ENCODE measurements at regions not wholly inside any gene's neighbourhood (a gene's known extent, or its start where the extent isn't known, plus 50 kb on each side); places are given as distances from the start of the nearest gene placed in this dataset.

- DNase-seq (ENCODE audit: low read depth in 1 of 2, low spot score in 1 of 2), result no peak
- Histone ChIP-seq H3K27me3 (peaks cover 2% of the 10 kb centered on the region), H3K4me1 (ENCODE audit: low read depth) (no peaks in the 10 kb centered on the region), H3K9me3 (ENCODE audit: low read depth) (no peaks in the 10 kb centered on the region), H3K4me3 (no peak overlapping the region), H3K36me3 (no peaks in the 10 kb centered on the region), H3K27ac (no peak overlapping the region)
- no peak for TF ChIP-seq CTCF (IDR thresholded peaks at IDR 0.05; ENCODE audit: low read depth, low read length)
Measured at GRCh38 chr10:118175148-118175547, 128.4 kb upstream of the RAB11FIP2 start.

GRCh38 chr10:118173296-118173695, 126.6 kb upstream of the RAB11FIP2 start:
- peaks cover 2% of the 10 kb centered on the region for H3K27me3 ChIP-seq
- no peaks in the 10 kb centered on the region for H3K36me3 ChIP-seq
- DNase-seq (ENCODE audit: low read depth in 1 of 2, low spot score in 1 of 2), result no peak
- H3K4me1 ChIP-seq (ENCODE audit: low read depth), result no peaks in the 10 kb centered on the region
- no peak overlapping the region for H3K27ac ChIP-seq
- no peaks in the 10 kb centered on the region for H3K9me3 ChIP-seq (ENCODE audit: low read depth)
- no peak for TF ChIP-seq CTCF (IDR thresholded peaks at IDR 0.05; ENCODE audit: low read depth, low read length)
- no peak overlapping the region for H3K4me3 ChIP-seq

- Histone ChIP-seq H3K4me3 (no peak overlapping the region), H3K4me1 (ENCODE audit: low read depth) (no peaks in the 10 kb centered on the region), H3K27ac (no peak overlapping the region), H3K36me3 (no peaks in the 10 kb centered on the region), H3K27me3 (peaks cover 2% of the 10 kb centered on the region), H3K9me3 (ENCODE audit: low read depth) (no peaks in the 10 kb centered on the region)
- no peak for DNase-seq (ENCODE audit: low read depth in 1 of 2, low spot score in 1 of 2)
- TF ChIP-seq CTCF (IDR thresholded peaks at IDR 0.05; ENCODE audit: low read depth, low read length), result no peak
Measured at GRCh38 chr10:118171861-118172260, 125.1 kb upstream of the RAB11FIP2 start.

GRCh38 chr10:118167056-118167700, 120.4 kb upstream of the RAB11FIP2 start:
- H3K36me3 ChIP-seq, result no peaks in the 10 kb centered on the region
- TF ChIP-seq CTCF (IDR thresholded peaks at IDR 0.05; ENCODE audit: low read depth, low read length), result no peak
- no peaks in the 10 kb centered on the region for H3K27me3 ChIP-seq
- no peak overlapping the region for H3K4me3 ChIP-seq
- no peaks in the 10 kb centered on the region for H3K4me1 ChIP-seq (ENCODE audit: low read depth)
- H3K27ac ChIP-seq, result no peak overlapping the region
- H3K9me3 ChIP-seq (ENCODE audit: low read depth), result no peaks in the 10 kb centered on the region
- DNase-seq (ENCODE audit: low read depth in 1 of 2, low spot score in 1 of 2), result no peak

GRCh38 chr10:118163217-118163616, 116.5 kb upstream of the RAB11FIP2 start:
- Histone ChIP-seq H3K4me3 (no peak overlapping the region), H3K36me3 (no peaks in the 10 kb centered on the region), H3K4me1 (ENCODE audit: low read depth) (no peaks in the 10 kb centered on the region), H3K27ac (no peak overlapping the region), H3K27me3 (no peaks in the 10 kb centered on the region), H3K9me3 (ENCODE audit: low read depth) (no peaks in the 10 kb centered on the region)
- no peak for TF ChIP-seq CTCF (IDR thresholded peaks at IDR 0.05; ENCODE audit: low read depth, low read length)
- DNase-seq (ENCODE audit: low read depth in 1 of 2, low spot score in 1 of 2), result no peak
